ENCODE measurements at regions not wholly inside any gene's neighbourhood (a gene's known extent, or its start where the extent isn't known, plus 50 kb on each side); places are given as distances from the start of the nearest gene placed in this dataset.

- TF ChIP-seq CTCF (conservative IDR thresholded peaks at IDR 0.05; ENCODE audit: low read length): no peak
- no peak for TF ChIP-seq EZH2phosphoT487 (IDR thresholded peaks at IDR 0.05; ENCODE audit: borderline replicate concordance)
These were observed 128.2 kb upstream of the HES1 start for GRCh38 chr3:194007592-194008337.
